HCT116 (cell line): ENCODE measurements at regions not wholly inside any gene's neighbourhood (a gene's known extent, or its start where the extent isn't known, plus 50 kb on each side); places are given as distances from the start of the nearest gene placed in this dataset.

ENCODE experiments used
- ATAC-seq: fragments of 200-7000 bp; cut with Tn5 transposase; 2 replicates; pipeline ENCODE4 v1.9.1; 2020; ENCODE audit warnings: mild to moderate bottlenecking, moderate library complexity
- BruUV-seq: library from RNA; stranded (reverse); fragments of 400-500 nt; replicated peaks from 2 replicates; lab custom pipeline; 2021; lab: Mats Ljungman, UMichigan
- CTCF ChIA-PET: fragments of 300-600 bp; sonication (Branson Sonifier 250); formaldehyde crosslinking; loops from one replicate; lab custom pipeline; 2021; ENCODE audit warnings: antibody characterized with exemption; lab: Charles Lee
- POLR2A ChIA-PET: fragments of 300-600, 350-600 bp; sonication (Branson Sonifier 250); formaldehyde crosslinking; loops from one replicate; lab custom pipeline; 2021; ENCODE audit warnings: antibody characterized with exemption; lab: Charles Lee
- RAD21 ChIA-PET, 2 experiments: fragments of 300-600 bp; sonication (Branson Sonifier 250); formaldehyde crosslinking; loops; one replicate each; lab custom pipeline; 2023; ENCODE audit warnings: low total read pairs in 2 of 2; ENCODE audit not compliant: uncharacterized antibody in 2 of 2, unreplicated experiment in 2 of 2, low non-redundant PET in 1 of 2; lab: Charles Lee
- DNase-seq: peaks from one replicate; pipeline ENCODE4 v3.0.0-alpha.2; 2010; ENCODE audit warnings: low read depth, low spot score
- H2AFZ ChIP-seq: fragments of 200-600 bp; shearing (Covaris generic), sonication (generic); 2 replicates; pipeline ENCODE4 v1.6.1; 2017; ENCODE audit warnings: low read depth, mixed run types, mixed read lengths, antibody characterized with exemption, low read length; ENCODE audit not compliant: poor library complexity, severe bottlenecking
- H3K27ac ChIP-seq: 2 replicates; pipeline ENCODE4 v1.5.1; 2012; ENCODE audit warnings: low read depth, low read length
- H3K27me3 ChIP-seq: fragments of 200-600 bp; sonication (generic); 2 replicates; pipeline ENCODE4 v1.6.1; 2016; ENCODE audit warnings: mixed run types, low read length, mixed read lengths; ENCODE audit not compliant: insufficient read depth
- H3K36me3 ChIP-seq, 2 experiments: fragments of 200-500 bp in 1 of 2; fragments of 200-600 bp in 1 of 2; sonication (Bioruptor generic) in 1 of 2; sonication (generic) in 1 of 2; 2 replicates each; pipeline versions ENCODE4 v1.5.1 to v1.6.1; 2014 to 2016; ENCODE audit warnings: low read length in 2 of 2, inconsistent platforms in 1 of 2, mixed read lengths in 1 of 2, mixed run types in 1 of 2; ENCODE audit not compliant: insufficient read depth in 2 of 2, control insufficient read depth in 1 of 2
- H3K4me1 ChIP-seq, 2 experiments: fragments of 200-600 bp in 1 of 2; sonication (generic) in 1 of 2; 2 replicates each; pipeline versions ENCODE4 v1.5.1 to v1.6.1; 2012 to 2017; ENCODE audit warnings: low read length in 2 of 2, inconsistent platforms in 1 of 2, mild to moderate bottlenecking in 1 of 2, mixed read lengths in 1 of 2, mixed run types in 1 of 2, moderate library complexity in 1 of 2; ENCODE audit not compliant: insufficient read depth in 2 of 2, control insufficient read depth in 1 of 2
- H3K4me2 ChIP-seq: fragments of 200-600 bp; sonication (generic); 2 replicates; pipeline ENCODE4 v1.6.1; 2017; ENCODE audit warnings: mixed run types, low read length, mixed read lengths
- H3K4me3 ChIP-seq, 2 experiments: fragments of 200-600 bp in 1 of 2; sonication (generic) in 1 of 2; replicated peaks in 1 of 2; 2 replicates each; pipeline ENCODE4 v1.5.1; 2011 to 2016; ENCODE audit warnings: low read length in 2 of 2, control low read depth in 1 of 2, low read depth in 1 of 2, mild to moderate bottlenecking in 1 of 2, mixed read lengths in 1 of 2, mixed run types in 1 of 2
- H3K79me2 ChIP-seq: fragments of 200-600 bp; sonication (generic); 2 replicates; pipeline ENCODE4 v1.6.1; 2017; ENCODE audit warnings: mild to moderate bottlenecking, mixed run types, low read length, moderate library complexity, mixed read lengths; ENCODE audit not compliant: insufficient read depth
- H3K9ac ChIP-seq: fragments of 200-600 bp; sonication (generic); 2 replicates; pipeline ENCODE4 v1.6.1; 2016; ENCODE audit warnings: low read length, mixed read lengths
- H3K9me2 ChIP-seq: fragments of 200-600 bp; sonication (generic), shearing (Covaris generic); 2 replicates; pipeline ENCODE4 v1.6.1; 2017; ENCODE audit warnings: mixed run types, mild to moderate bottlenecking, moderate library complexity; ENCODE audit not compliant: insufficient read depth
- H3K9me3 ChIP-seq, 2 experiments: fragments of 200-500 bp in 1 of 2; fragments of 200-600 bp in 1 of 2; sonication (Bioruptor generic) in 1 of 2; sonication (generic) in 1 of 2; 2 replicates each; pipeline ENCODE4 v1.6.1; 2014 to 2017; ENCODE audit warnings: low read length in 2 of 2, mixed read lengths in 2 of 2, inconsistent platforms in 1 of 2, low read depth in 1 of 2, mild to moderate bottlenecking in 1 of 2, mixed run types in 1 of 2, moderate library complexity in 1 of 2; ENCODE audit not compliant: control insufficient read depth in 1 of 2, insufficient read depth in 1 of 2
- H4K20me1 ChIP-seq: fragments of 200-600 bp; sonication (generic), shearing (Covaris generic); 2 replicates; pipeline ENCODE4 v1.6.1; 2017; ENCODE audit warnings: mixed run types, mild to moderate bottlenecking, moderate library complexity; ENCODE audit not compliant: insufficient read depth
- CBX3 ChIP-seq: IDR thresholded peaks from 2 replicates; pipeline ENCODE4 v1.6.1; 2012; ENCODE audit warnings: low read depth
- EGR1 ChIP-seq: IDR thresholded peaks from 2 replicates; pipeline ENCODE4 v1.6.1; 2012; ENCODE audit warnings: low read depth
- ELF1 ChIP-seq: IDR thresholded peaks from 2 replicates; pipeline ENCODE4 v1.6.1; 2012; ENCODE audit warnings: low read depth, borderline replicate concordance
- EZH2 ChIP-seq: fragments of 200-600 bp; sonication (generic); IDR thresholded peaks from 2 replicates; pipeline ENCODE4 v1.6.1; 2017; ENCODE audit warnings: antibody characterized with exemption, mixed run types
- EZH2phosphoT487 ChIP-seq: fragments of 200-600 bp; IDR thresholded peaks from 2 replicates; pipeline ENCODE4 v1.6.1; 2018; ENCODE audit warnings: antibody characterized with exemption, borderline replicate concordance
- FOSL1 ChIP-seq: IDR thresholded peaks from 2 replicates; pipeline ENCODE4 v1.6.1; 2012; ENCODE audit warnings: low read depth
- JUND ChIP-seq: IDR thresholded peaks from 2 replicates; pipeline ENCODE4 v1.6.1; 2012
- RAD21 ChIP-seq: IDR thresholded peaks from 2 replicates; pipeline ENCODE4 v1.6.1; 2012; ENCODE audit warnings: low read depth, mild to moderate bottlenecking
- SIN3A ChIP-seq: IDR thresholded peaks from 2 replicates; pipeline ENCODE4 v1.6.1; 2012; ENCODE audit warnings: low read depth
- SP1 ChIP-seq: IDR thresholded peaks from 2 replicates; pipeline ENCODE4 v1.6.1; 2012; ENCODE audit warnings: low read depth
- TCF7L2 ChIP-seq: IDR thresholded peaks from 2 replicates; pipeline ENCODE4 v1.7.0; 2011; ENCODE audit warnings: borderline replicate concordance, inconsistent platforms; ENCODE audit not compliant: insufficient read depth, insufficient read length; ENCODE audit errors: extremely low read depth
- ZFX ChIP-seq: fragments of 450-650 bp; IDR thresholded peaks from 2 replicates; pipeline ENCODE4 v1.6.1; 2017
- ZNF274 ChIP-seq: fragments of 200-500 bp; sonication (Bioruptor generic); IDR thresholded peaks from 2 replicates; pipeline ENCODE4 v1.6.1; 2014; ENCODE audit warnings: mild to moderate bottlenecking, low read depth, low read length, inconsistent platforms
- intact Hi-C: fragments of 100-400 bp; cut with micrococcal nuclease; formaldehyde crosslinking; loops from 2 replicates; pipeline ENCODE4 v1.10.0; 2022
- TF ChIP-seq, protein P1 (sequence below), 3 experiments: fragments of 200-600 bp in 1 of 3; sonication (generic) in 1 of 3; IDR thresholded peaks in 2 of 3; conservative IDR thresholded peaks in 1 of 3; 2 replicates each; pipeline ENCODE4 v1.5.1; 2012 to 2017; ENCODE audit warnings: low read depth in 2 of 3, low read length in 2 of 3, antibody characterized with exemption in 1 of 3, borderline replicate concordance in 1 of 3, control low read depth in 1 of 3, mild to moderate bottlenecking in 1 of 3, mixed read lengths in 1 of 3, mixed run types in 1 of 3, moderate library complexity in 1 of 3; ENCODE audit not compliant: insufficient read depth in 1 of 3
- TF ChIP-seq, protein P2 (sequence below): IDR thresholded peaks from 2 replicates; pipeline ENCODE4 v1.6.1; 2012
- TF ChIP-seq, protein P3 (sequence below): IDR thresholded peaks from 2 replicates; pipeline ENCODE4 v1.6.1; 2012
- TF ChIP-seq, protein P4 (sequence below): IDR thresholded peaks from 2 replicates; pipeline ENCODE4 v1.6.1; 2011; ENCODE audit warnings: mild to moderate bottlenecking, low read length, moderate library complexity; ENCODE audit not compliant: insufficient replicate concordance; ENCODE audit errors: extremely low read depth

DNA sequence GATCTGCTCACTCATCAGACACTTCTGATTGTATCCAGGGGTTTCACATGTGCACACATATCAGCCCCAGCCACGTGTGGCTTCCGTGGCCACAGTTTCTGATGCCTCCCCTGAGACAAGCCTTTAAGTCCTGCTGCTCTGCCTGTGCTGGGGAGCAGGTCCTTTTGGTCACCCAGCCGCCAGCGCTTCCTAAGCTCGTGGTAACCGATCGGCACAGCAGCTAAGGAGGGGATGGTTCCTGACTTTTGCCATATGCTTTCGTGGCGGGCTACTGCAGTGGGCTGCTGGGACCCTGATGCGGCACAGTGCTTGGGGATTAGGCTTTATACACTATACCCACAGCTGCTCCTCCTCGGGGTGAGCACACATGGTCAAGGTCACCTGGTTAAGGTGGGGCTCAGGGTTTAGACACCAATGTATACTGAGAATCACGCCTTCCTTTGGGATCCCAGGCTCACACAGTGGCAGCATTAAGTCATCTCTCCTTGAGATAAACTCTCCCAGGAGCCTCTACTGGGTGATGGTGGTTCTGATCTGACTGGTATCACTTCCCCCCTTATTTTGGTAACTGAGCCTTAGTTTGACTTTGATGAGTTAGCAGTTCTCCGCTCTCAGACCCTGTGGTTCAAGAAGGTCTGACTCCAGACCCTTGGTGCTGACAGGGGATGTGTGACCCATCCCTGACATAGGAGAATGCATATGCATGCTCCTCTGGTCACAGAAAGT, 85.9 kb upstream of the KCNG1 start:
- intact Hi-C loops: no loop called here
- RAD21 ChIA-PET: no interaction called here
- Histone ChIP-seq H3K27ac (no peak overlapping the region), H3K9ac (no peak overlapping the region), H2AFZ (no peak overlapping the region), H3K79me2 (no peaks in the 10 kb centered on the region), H3K36me3 (no peaks in the 10 kb centered on the region), H4K20me1 (no peaks in the 10 kb centered on the region), H3K9me2 (no peaks in the 10 kb centered on the region), H3K9me3 (no peaks in the 10 kb centered on the region), H3K4me2 (no peak overlapping the region), H3K4me3 (no peak overlapping the region), H3K27me3 (peaks cover 41% of the 10 kb centered on the region), H3K4me1 (no peaks in the 10 kb centered on the region)
- CTCF ChIA-PET: no interaction called here
- TF ChIP-seq JUND: no peak
- no peak for TF ChIP-seq FOSL1
- no peak for TF ChIP-seq EGR1
- no peak for TF ChIP-seq SP1
- DNase-seq (no peak), ATAC-seq (no peak)
- BruUV-seq: no TSS peak
- POLR2A ChIA-PET: no interaction called here

DNA sequence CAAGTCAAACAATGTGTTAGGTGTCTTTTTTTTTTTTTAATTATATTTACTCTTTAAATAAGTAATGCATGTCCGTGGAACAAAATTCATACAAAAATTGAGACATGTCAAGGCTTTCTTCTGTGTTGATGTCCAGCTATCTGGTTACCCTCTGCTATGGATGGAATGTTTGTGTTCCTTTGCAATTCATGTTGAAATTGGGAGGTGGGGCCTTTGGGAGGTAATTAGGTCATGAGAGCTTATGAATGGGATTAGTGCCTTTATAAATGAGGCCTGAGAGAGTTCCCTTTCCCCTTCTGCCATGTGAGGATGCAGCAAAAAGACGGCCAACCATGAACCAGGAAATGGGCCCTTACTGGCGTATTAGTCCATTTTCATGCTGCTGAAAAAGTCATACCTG, 83.1 kb upstream of the KCNG1 start:
- no peak overlapping the region for H3K4me3 ChIP-seq
- RAD21 ChIA-PET: no interaction called here
- ATAC-seq (no peak), DNase-seq (no peak)
- H3K9ac ChIP-seq: no peak overlapping the region
- CTCF ChIA-PET: no interaction called here
- H3K27ac ChIP-seq: no peak overlapping the region
- H3K4me2 ChIP-seq: no peak overlapping the region
- H3K36me3 ChIP-seq: no peaks in the 10 kb centered on the region
- no TSS peak for BruUV-seq
- H3K79me2 ChIP-seq: no peaks in the 10 kb centered on the region
- H3K27me3 ChIP-seq: peaks cover 40% of the 10 kb centered on the region
- POLR2A ChIA-PET: no interaction called here
- H3K9me3 ChIP-seq: no peaks in the 10 kb centered on the region
- intact Hi-C loops: no loop called here
- no peaks in the 10 kb centered on the region for H3K9me2 ChIP-seq
- H3K4me1 ChIP-seq: no peaks in the 10 kb centered on the region
- H4K20me1 ChIP-seq: no peaks in the 10 kb centered on the region
- no peak overlapping the region for H2AFZ ChIP-seq
- TF ChIP-seq, protein P1, sequence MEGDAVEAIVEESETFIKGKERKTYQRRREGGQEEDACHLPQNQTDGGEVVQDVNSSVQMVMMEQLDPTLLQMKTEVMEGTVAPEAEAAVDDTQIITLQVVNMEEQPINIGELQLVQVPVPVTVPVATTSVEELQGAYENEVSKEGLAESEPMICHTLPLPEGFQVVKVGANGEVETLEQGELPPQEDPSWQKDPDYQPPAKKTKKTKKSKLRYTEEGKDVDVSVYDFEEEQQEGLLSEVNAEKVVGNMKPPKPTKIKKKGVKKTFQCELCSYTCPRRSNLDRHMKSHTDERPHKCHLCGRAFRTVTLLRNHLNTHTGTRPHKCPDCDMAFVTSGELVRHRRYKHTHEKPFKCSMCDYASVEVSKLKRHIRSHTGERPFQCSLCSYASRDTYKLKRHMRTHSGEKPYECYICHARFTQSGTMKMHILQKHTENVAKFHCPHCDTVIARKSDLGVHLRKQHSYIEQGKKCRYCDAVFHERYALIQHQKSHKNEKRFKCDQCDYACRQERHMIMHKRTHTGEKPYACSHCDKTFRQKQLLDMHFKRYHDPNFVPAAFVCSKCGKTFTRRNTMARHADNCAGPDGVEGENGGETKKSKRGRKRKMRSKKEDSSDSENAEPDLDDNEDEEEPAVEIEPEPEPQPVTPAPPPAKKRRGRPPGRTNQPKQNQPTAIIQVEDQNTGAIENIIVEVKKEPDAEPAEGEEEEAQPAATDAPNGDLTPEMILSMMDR (IDR thresholded peaks at IDR 0.05 in 2 of 3, conservative IDR thresholded peaks at IDR 0.05 in 1 of 3; ENCODE audit: borderline replicate concordance in 1 of 3, insufficient read depth in 1 of 3, low read depth in 2 of 3, low read length in 2 of 3): no peak
- TF ChIP-seq CBX3 (no peak), TCF7L2 (no peak), ELF1 (no peak), ZNF274 (no peak), SP1 (no peak), ZFX (no peak), EZH2phosphoT487 (no peak), FOSL1 (no peak), SIN3A (no peak), JUND (no peak), EZH2 (no peak), RAD21 (no peak)
- TF ChIP-seq, protein P2, sequence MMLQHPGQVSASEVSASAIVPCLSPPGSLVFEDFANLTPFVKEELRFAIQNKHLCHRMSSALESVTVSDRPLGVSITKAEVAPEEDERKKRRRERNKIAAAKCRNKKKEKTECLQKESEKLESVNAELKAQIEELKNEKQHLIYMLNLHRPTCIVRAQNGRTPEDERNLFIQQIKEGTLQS: no peak
- TF ChIP-seq, protein P3, sequence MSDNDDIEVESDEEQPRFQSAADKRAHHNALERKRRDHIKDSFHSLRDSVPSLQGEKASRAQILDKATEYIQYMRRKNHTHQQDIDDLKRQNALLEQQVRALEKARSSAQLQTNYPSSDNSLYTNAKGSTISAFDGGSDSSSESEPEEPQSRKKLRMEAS: no peak
- TF ChIP-seq, protein P4, sequence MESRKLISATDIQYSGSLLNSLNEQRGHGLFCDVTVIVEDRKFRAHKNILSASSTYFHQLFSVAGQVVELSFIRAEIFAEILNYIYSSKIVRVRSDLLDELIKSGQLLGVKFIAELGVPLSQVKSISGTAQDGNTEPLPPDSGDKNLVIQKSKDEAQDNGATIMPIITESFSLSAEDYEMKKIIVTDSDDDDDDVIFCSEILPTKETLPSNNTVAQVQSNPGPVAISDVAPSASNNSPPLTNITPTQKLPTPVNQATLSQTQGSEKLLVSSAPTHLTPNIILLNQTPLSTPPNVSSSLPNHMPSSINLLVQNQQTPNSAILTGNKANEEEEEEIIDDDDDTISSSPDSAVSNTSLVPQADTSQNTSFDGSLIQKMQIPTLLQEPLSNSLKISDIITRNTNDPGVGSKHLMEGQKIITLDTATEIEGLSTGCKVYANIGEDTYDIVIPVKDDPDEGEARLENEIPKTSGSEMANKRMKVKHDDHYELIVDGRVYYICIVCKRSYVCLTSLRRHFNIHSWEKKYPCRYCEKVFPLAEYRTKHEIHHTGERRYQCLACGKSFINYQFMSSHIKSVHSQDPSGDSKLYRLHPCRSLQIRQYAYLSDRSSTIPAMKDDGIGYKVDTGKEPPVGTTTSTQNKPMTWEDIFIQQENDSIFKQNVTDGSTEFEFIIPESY: no peak
